ENCODE measurements at regions not wholly inside any gene's neighbourhood (a gene's known extent, or its start where the extent isn't known, plus 50 kb on each side); places are given as distances from the start of the nearest gene placed in this dataset.

DNA sequence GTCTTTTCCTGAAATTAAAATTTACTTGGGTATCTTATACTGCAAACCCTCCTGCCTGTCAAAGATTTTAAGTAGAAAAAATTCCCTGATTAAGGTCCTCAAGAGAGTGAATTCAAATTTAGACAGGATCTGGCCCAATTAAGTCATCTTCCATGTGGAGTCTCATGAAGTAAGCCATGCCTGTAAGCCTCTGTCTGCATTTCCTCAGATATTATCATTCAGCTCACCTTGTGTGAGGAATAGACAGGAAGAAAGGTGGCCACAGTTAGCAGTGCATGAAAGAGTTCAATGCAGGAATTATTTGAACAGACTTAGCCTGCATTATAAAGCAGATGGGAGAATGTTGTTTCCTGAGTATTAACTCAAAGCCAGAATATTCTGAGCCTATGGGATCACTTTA lies 174.7 kb downstream of the HS3ST3A1 start:
- TF ChIP-seq, protein P1, sequence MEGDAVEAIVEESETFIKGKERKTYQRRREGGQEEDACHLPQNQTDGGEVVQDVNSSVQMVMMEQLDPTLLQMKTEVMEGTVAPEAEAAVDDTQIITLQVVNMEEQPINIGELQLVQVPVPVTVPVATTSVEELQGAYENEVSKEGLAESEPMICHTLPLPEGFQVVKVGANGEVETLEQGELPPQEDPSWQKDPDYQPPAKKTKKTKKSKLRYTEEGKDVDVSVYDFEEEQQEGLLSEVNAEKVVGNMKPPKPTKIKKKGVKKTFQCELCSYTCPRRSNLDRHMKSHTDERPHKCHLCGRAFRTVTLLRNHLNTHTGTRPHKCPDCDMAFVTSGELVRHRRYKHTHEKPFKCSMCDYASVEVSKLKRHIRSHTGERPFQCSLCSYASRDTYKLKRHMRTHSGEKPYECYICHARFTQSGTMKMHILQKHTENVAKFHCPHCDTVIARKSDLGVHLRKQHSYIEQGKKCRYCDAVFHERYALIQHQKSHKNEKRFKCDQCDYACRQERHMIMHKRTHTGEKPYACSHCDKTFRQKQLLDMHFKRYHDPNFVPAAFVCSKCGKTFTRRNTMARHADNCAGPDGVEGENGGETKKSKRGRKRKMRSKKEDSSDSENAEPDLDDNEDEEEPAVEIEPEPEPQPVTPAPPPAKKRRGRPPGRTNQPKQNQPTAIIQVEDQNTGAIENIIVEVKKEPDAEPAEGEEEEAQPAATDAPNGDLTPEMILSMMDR (conservative IDR thresholded peaks at IDR 0.05; ENCODE audit: low read length): no peak
- no peak for TF ChIP-seq EZH2phosphoT487 (IDR thresholded peaks at IDR 0.05; ENCODE audit: borderline replicate concordance)
